ENCODE measurements at regions not wholly inside any gene's neighbourhood (a gene's known extent, or its start where the extent isn't known, plus 50 kb on each side); places are given as distances from the start of the nearest gene placed in this dataset.

DNA sequence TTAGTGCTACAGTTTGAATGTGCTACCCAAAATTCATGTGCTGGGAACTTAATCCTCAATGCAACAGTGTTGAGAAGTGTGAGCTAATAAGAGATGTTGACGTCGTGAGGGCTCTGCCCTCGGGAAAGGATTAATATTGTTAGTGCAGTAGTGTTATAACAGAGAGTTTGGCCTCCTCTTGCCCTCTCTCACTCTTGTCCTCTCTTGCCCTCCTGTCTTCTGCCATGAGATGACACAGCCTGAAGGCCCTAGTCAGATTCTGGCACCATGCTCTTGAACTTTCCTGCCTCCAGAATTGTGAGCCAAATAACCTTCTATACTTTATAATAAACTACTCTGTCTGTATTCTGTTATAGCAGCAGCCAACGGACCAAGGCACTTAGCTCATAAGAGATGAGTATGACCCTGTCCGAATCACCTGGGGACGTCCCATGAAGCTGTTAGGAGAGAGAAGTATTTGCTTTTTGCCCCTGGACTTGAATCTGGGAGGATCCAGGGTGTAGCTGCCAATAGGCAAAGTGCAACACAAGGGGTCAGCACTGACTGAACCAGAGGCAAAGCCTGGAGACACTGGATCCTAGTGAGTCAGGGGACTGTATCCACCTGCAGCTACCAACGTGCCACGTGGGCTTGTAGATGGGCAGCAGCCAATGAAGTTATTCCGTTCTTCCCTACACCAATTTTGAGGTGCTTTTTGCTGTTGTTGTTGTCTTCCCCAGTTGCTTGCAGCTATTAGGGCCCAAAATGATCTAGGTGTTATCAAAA, 233.7 kb downstream of the THBS2 start:
- no peaks in the 10 kb centered on the region for H3K27me3 ChIP-seq (ENCODE audit: insufficient read depth)
- no peaks in the 10 kb centered on the region for H3K79me2 ChIP-seq (ENCODE audit: insufficient read depth)
- CTCF ChIA-PET = interaction anchor here (1.1 to 2.2 kb wide), 3 partner anchors 15 to 500 kb away, joined by 3 to 5 read pairs (median 3); no protein-coding TSS in a partner anchor
- no peaks in the 10 kb centered on the region for H3F3A ChIP-seq (replicated peaks; ENCODE audit: insufficient read depth)
- no peaks in the 10 kb centered on the region for H3K36me3 ChIP-seq (replicated peaks in 1 of 2; ENCODE audit: control insufficient read depth in 1 of 2, insufficient read depth in 2 of 2, low read length in 1 of 2)
- no peak overlapping the region for H3K4me3 ChIP-seq (ENCODE audit: low read depth in 2 of 2, low read length in 1 of 2)
- H3K27ac ChIP-seq (ENCODE audit: low read depth in 2 of 2, low read length in 1 of 2) = no peak overlapping the region
- POLR2A ChIA-PET = no interaction called here
- H2AFZ ChIP-seq (ENCODE audit: low read depth) = no peak overlapping the region
- no peaks in the 10 kb centered on the region; a peak in 1 of 4 replicates for H3K4me1 ChIP-seq (ENCODE audit: control insufficient read depth in 1 of 2, insufficient read depth in 2 of 2, low read depth in 1 of 2, low read length in 1 of 2)
- H3K4me2 ChIP-seq = no peak overlapping the region
- no peak for DNase-seq
- 0 out of 2 replicates have a peak, but pooled peaks cover 6% of the 10 kb centered on the region for H3K9me3 ChIP-seq
- no peak overlapping the region for H3K9ac ChIP-seq
- TF ChIP-seq, protein P1, sequence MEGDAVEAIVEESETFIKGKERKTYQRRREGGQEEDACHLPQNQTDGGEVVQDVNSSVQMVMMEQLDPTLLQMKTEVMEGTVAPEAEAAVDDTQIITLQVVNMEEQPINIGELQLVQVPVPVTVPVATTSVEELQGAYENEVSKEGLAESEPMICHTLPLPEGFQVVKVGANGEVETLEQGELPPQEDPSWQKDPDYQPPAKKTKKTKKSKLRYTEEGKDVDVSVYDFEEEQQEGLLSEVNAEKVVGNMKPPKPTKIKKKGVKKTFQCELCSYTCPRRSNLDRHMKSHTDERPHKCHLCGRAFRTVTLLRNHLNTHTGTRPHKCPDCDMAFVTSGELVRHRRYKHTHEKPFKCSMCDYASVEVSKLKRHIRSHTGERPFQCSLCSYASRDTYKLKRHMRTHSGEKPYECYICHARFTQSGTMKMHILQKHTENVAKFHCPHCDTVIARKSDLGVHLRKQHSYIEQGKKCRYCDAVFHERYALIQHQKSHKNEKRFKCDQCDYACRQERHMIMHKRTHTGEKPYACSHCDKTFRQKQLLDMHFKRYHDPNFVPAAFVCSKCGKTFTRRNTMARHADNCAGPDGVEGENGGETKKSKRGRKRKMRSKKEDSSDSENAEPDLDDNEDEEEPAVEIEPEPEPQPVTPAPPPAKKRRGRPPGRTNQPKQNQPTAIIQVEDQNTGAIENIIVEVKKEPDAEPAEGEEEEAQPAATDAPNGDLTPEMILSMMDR (IDR thresholded peaks at IDR 0.05) = peak; percentile 21; the same call in 1 of the 2 replicates
- TF ChIP-seq, protein P2, sequence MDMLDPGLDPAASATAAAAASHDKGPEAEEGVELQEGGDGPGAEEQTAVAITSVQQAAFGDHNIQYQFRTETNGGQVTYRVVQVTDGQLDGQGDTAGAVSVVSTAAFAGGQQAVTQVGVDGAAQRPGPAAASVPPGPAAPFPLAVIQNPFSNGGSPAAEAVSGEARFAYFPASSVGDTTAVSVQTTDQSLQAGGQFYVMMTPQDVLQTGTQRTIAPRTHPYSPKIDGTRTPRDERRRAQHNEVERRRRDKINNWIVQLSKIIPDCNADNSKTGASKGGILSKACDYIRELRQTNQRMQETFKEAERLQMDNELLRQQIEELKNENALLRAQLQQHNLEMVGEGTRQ (IDR thresholded peaks at IDR 0.05; ENCODE audit: borderline replicate concordance, low read depth, low read length) = no peak
- TF ChIP-seq, protein P3, sequence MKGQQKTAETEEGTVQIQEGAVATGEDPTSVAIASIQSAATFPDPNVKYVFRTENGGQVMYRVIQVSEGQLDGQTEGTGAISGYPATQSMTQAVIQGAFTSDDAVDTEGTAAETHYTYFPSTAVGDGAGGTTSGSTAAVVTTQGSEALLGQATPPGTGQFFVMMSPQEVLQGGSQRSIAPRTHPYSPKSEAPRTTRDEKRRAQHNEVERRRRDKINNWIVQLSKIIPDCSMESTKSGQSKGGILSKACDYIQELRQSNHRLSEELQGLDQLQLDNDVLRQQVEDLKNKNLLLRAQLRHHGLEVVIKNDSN (IDR thresholded peaks at IDR 0.05; ENCODE audit: borderline replicate concordance, low read depth) = no peak
- TF ChIP-seq, protein P4, sequence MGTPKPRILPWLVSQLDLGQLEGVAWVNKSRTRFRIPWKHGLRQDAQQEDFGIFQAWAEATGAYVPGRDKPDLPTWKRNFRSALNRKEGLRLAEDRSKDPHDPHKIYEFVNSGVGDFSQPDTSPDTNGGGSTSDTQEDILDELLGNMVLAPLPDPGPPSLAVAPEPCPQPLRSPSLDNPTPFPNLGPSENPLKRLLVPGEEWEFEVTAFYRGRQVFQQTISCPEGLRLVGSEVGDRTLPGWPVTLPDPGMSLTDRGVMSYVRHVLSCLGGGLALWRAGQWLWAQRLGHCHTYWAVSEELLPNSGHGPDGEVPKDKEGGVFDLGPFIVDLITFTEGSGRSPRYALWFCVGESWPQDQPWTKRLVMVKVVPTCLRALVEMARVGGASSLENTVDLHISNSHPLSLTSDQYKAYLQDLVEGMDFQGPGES (IDR thresholded peaks at IDR 0.05; ENCODE audit: low read depth, low read length) = no peak
- TF ChIP-seq NFIC (IDR thresholded peaks at IDR 0.05; ENCODE audit: borderline replicate concordance) = no peak
- TF ChIP-seq EZH2phosphoT487 (IDR thresholded peaks at IDR 0.05; ENCODE audit: borderline replicate concordance, low read depth) = no peak
- TF ChIP-seq RXRA (IDR thresholded peaks at IDR 0.05; ENCODE audit: borderline replicate concordance, low read depth) = no peak
- no peaks in the 10 kb centered on the region for H3K9me2 ChIP-seq
- 54% methylated on average over 8 of the region's 9 CpGs for WGBS (ENCODE audit: low lambda C conversion rate)
- no peaks in the 10 kb centered on the region for H4K20me1 ChIP-seq (ENCODE audit: insufficient read depth)

DNA sequence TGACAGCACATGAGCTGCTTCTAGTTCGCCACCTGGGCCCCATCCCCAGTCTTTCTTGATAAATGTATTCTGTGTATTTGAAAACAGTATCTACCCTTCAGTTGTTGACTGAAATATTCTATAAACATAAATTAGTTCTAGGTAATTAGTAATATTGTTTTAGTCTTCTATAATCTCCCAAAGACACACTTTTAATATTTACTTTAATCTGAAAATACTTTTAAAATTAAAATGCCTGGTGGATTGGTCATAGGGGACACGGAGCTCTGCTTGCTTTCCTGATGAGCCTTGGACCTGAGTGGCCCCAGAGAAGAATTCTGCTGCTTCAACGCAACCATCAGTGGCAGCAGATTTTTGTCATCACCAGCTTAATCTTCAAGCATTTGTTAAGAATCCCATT, 234.5 kb downstream of the THBS2 start:
- no peaks in the 10 kb centered on the region for H3F3A ChIP-seq (replicated peaks; ENCODE audit: insufficient read depth)
- H3K27me3 ChIP-seq (ENCODE audit: insufficient read depth) = no peaks in the 10 kb centered on the region
- no peaks in the 10 kb centered on the region for H3K36me3 ChIP-seq (replicated peaks in 1 of 2; ENCODE audit: control insufficient read depth in 1 of 2, insufficient read depth in 2 of 2, low read length in 1 of 2)
- H3K79me2 ChIP-seq (ENCODE audit: insufficient read depth) = no peaks in the 10 kb centered on the region
- WGBS (ENCODE audit: low lambda C conversion rate) = 32% methylated on average over 3 of the region's 3 CpGs
- no peaks in the 10 kb centered on the region; a peak in 1 of 4 replicates for H3K4me1 ChIP-seq (ENCODE audit: control insufficient read depth in 1 of 2, insufficient read depth in 2 of 2, low read depth in 1 of 2, low read length in 1 of 2)
- CTCF ChIA-PET = interaction anchor here (1.1 to 1.6 kb wide), 2 partner anchors 14 to 22 kb away, joined by 3 read pairs; no protein-coding TSS in a partner anchor
- H3K9me3 ChIP-seq = 0 out of 2 replicates have a peak, but pooled peaks cover 6% of the 10 kb centered on the region
- H3K4me3 ChIP-seq (ENCODE audit: low read depth in 2 of 2, low read length in 1 of 2) = no peak overlapping the region
- H2AFZ ChIP-seq (ENCODE audit: low read depth) = no peak overlapping the region
- no peaks in the 10 kb centered on the region for H4K20me1 ChIP-seq (ENCODE audit: insufficient read depth)
- DNase-seq = no peak
- H3K27ac ChIP-seq (ENCODE audit: low read depth in 2 of 2, low read length in 1 of 2) = no peak overlapping the region
- H3K4me2 ChIP-seq = no peak overlapping the region
- POLR2A ChIA-PET = no interaction called here
- no peaks in the 10 kb centered on the region; the same call in 1 of the 2 replicates for H3K9me2 ChIP-seq
- no peak overlapping the region for H3K9ac ChIP-seq
- TF ChIP-seq GATA2 (CRISPR knock-in tag; IDR thresholded peaks at IDR 0.05) = no peak
- TF ChIP-seq POLR2AphosphoS5 (IDR thresholded peaks at IDR 0.05; ENCODE audit: low read depth, low read length) = no peak
- no peak for TF ChIP-seq TEAD4 (IDR thresholded peaks at IDR 0.05; ENCODE audit: borderline replicate concordance, insufficient read depth)
- TF ChIP-seq, protein P5, sequence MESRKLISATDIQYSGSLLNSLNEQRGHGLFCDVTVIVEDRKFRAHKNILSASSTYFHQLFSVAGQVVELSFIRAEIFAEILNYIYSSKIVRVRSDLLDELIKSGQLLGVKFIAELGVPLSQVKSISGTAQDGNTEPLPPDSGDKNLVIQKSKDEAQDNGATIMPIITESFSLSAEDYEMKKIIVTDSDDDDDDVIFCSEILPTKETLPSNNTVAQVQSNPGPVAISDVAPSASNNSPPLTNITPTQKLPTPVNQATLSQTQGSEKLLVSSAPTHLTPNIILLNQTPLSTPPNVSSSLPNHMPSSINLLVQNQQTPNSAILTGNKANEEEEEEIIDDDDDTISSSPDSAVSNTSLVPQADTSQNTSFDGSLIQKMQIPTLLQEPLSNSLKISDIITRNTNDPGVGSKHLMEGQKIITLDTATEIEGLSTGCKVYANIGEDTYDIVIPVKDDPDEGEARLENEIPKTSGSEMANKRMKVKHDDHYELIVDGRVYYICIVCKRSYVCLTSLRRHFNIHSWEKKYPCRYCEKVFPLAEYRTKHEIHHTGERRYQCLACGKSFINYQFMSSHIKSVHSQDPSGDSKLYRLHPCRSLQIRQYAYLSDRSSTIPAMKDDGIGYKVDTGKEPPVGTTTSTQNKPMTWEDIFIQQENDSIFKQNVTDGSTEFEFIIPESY (IDR thresholded peaks at IDR 0.05; ENCODE audit: borderline replicate concordance, low read depth) = no peak
- TF ChIP-seq, protein P6, sequence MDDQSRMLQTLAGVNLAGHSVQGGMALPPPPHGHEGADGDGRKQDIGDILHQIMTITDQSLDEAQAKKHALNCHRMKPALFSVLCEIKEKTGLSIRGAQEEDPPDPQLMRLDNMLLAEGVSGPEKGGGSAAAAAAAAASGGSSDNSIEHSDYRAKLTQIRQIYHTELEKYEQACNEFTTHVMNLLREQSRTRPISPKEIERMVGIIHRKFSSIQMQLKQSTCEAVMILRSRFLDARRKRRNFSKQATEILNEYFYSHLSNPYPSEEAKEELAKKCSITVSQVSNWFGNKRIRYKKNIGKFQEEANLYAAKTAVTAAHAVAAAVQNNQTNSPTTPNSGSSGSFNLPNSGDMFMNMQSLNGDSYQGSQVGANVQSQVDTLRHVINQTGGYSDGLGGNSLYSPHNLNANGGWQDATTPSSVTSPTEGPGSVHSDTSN (IDR thresholded peaks at IDR 0.05) = no peak
- TF ChIP-seq JUND (IDR thresholded peaks at IDR 0.05) = no peak
- no peak for TF ChIP-seq RFX5 (IDR thresholded peaks at IDR 0.05; ENCODE audit: low read length)
- TF ChIP-seq RAD21 (IDR thresholded peaks at IDR 0.05; ENCODE audit: low read length) = no peak
- no peak for TF ChIP-seq FOSL2 (IDR thresholded peaks at IDR 0.05; ENCODE audit: borderline replicate concordance, low read depth)
- no peak for TF ChIP-seq CHD2 (IDR thresholded peaks at IDR 0.05; ENCODE audit: low read length, partially characterized antibody)
- TF ChIP-seq, protein P2 (IDR thresholded peaks at IDR 0.05; ENCODE audit: borderline replicate concordance, low read depth, low read length) = no peak
